Mucosa of descending colon (tissue), 3 donors: ENCODE measurements at regions not wholly inside any gene's neighbourhood (a gene's known extent, or its start where the extent isn't known, plus 50 kb on each side); places are given as distances from the start of the nearest gene placed in this dataset.

Experiments
- ATAC-seq: fragments of 200-7000 bp; cut with Tn5 transposase; one replicate; pipeline ENCODE4 v1.9.1; 2020; ENCODE audit warnings: mild to moderate bottlenecking, moderate library complexity
- DNase-seq, 3 donors: peaks; one replicate each; pipeline ENCODE4 v3.0.0-alpha.2; 2020
- H3K36me3 ChIP-seq: fragments of 200-600 bp; one replicate; pipeline ENCODE4 v1.8.0; 2021; ENCODE audit warnings: low read depth, mild to moderate bottlenecking
- H3K4me1 ChIP-seq: fragments of 200-600 bp; one replicate; pipeline ENCODE4 v1.8.0; 2021; ENCODE audit warnings: low read depth, mild to moderate bottlenecking
- H3K4me3 ChIP-seq: fragments of 200-600 bp; one replicate; pipeline ENCODE4 v1.8.0; 2021; ENCODE audit warnings: mild to moderate bottlenecking
- H3K9me3 ChIP-seq: fragments of 200-600 bp; one replicate; pipeline ENCODE4 v1.8.0; 2021; ENCODE audit warnings: mild to moderate bottlenecking
- intact Hi-C, 2 donors: fragments of 100-400 bp; cut with DNase I in 1 of 2; cut with micrococcal nuclease in 1 of 2; formaldehyde crosslinking; loops; one replicate each; pipeline versions ENCODE4 v1.11.0 to v1.11.1; 2022; cut with DNase I, micrococcal nuclease
- TF ChIP-seq, protein P1 (sequence below): fragments of 200-600 bp; IDR thresholded peaks from one replicate; pipeline ENCODE4 v1.8.0; 2022; ENCODE audit warnings: antibody characterized with exemption, mild to moderate bottlenecking
- donor health status: DM: no; HTN: no; CAD: no; lungs with moderate emphysema.
- donor health status: DM: no; HTN: no; CAD: no.
- donor health status: DM: no; HTN: yes; CAD: no.

GRCh38 chr10:52424341-52424740 is 110.3 kb downstream of the DKK1 start:
- no peak for ATAC-seq
- DNase-seq, result no peak
- TF ChIP-seq, protein P1, sequence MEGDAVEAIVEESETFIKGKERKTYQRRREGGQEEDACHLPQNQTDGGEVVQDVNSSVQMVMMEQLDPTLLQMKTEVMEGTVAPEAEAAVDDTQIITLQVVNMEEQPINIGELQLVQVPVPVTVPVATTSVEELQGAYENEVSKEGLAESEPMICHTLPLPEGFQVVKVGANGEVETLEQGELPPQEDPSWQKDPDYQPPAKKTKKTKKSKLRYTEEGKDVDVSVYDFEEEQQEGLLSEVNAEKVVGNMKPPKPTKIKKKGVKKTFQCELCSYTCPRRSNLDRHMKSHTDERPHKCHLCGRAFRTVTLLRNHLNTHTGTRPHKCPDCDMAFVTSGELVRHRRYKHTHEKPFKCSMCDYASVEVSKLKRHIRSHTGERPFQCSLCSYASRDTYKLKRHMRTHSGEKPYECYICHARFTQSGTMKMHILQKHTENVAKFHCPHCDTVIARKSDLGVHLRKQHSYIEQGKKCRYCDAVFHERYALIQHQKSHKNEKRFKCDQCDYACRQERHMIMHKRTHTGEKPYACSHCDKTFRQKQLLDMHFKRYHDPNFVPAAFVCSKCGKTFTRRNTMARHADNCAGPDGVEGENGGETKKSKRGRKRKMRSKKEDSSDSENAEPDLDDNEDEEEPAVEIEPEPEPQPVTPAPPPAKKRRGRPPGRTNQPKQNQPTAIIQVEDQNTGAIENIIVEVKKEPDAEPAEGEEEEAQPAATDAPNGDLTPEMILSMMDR, result no peak
- Histone ChIP-seq H3K36me3 (no peaks in the 10 kb centered on the region), H3K4me1 (no peaks in the 10 kb centered on the region), H3K9me3 (no peaks in the 10 kb centered on the region), H3K4me3 (no peak overlapping the region)
- intact Hi-C loops, result no loop called here

- Histone ChIP-seq H3K9me3 (no peaks in the 10 kb centered on the region), H3K36me3 (no peaks in the 10 kb centered on the region), H3K4me3 (no peak overlapping the region), H3K4me1 (no peaks in the 10 kb centered on the region)
- DNase-seq, result no peak
- intact Hi-C loops, result no loop called here
- no peak for ATAC-seq
- TF ChIP-seq, protein P1, result no peak
These were observed 120.7 kb downstream of the DKK1 start for GRCh38 chr10:52434734-52435133.

GRCh38 chr10:52436664-52437063 is 122.6 kb downstream of the DKK1 start:
- H3K4me1 ChIP-seq, result no peaks in the 10 kb centered on the region
- ATAC-seq, result no peak
- DNase-seq, result no peak
- no peaks in the 10 kb centered on the region for H3K36me3 ChIP-seq
- no peak overlapping the region for H3K4me3 ChIP-seq
- TF ChIP-seq, protein P1, result no peak
- H3K9me3 ChIP-seq, result no peaks in the 10 kb centered on the region
- intact Hi-C loops, result no loop called here

DNA sequence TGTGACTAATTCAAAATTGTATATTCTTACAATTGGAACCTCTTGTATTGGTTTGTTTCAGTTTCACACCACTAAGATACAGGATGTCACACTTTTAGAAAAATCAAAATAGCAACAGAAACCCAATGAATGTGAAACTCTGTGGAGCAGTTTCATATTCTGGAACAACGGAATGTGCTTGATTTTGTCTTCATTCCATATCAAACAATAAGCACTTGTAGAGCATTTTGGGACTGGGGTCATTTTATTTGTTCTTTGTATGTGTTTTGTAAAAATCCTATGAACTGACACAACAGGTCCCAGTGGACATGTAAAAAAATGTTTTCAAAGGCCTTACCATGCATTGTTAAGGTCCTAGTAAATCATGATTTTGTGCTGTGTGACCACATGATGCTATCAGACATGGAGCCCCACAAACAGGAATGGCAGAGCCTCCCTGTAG is 123.1 kb downstream of the DKK1 start:
- intact Hi-C loops, result no loop called here
- Histone ChIP-seq H3K4me3 (no peak overlapping the region), H3K4me1 (no peaks in the 10 kb centered on the region), H3K9me3 (no peaks in the 10 kb centered on the region), H3K36me3 (no peaks in the 10 kb centered on the region)
- DNase-seq (no peak), ATAC-seq (no peak)
- TF ChIP-seq, protein P1, result no peak

- no peak overlapping the region for H3K4me3 ChIP-seq
- DNase-seq (no peak), ATAC-seq (no peak)
- TF ChIP-seq, protein P1, result no peak
- intact Hi-C loops, result no loop called here
- no peaks in the 10 kb centered on the region for H3K36me3 ChIP-seq
- no peaks in the 10 kb centered on the region for H3K4me1 ChIP-seq
- no peaks in the 10 kb centered on the region for H3K9me3 ChIP-seq
These were observed 124.0 kb downstream of the DKK1 start for GRCh38 chr10:52438119-52438518.

DNA sequence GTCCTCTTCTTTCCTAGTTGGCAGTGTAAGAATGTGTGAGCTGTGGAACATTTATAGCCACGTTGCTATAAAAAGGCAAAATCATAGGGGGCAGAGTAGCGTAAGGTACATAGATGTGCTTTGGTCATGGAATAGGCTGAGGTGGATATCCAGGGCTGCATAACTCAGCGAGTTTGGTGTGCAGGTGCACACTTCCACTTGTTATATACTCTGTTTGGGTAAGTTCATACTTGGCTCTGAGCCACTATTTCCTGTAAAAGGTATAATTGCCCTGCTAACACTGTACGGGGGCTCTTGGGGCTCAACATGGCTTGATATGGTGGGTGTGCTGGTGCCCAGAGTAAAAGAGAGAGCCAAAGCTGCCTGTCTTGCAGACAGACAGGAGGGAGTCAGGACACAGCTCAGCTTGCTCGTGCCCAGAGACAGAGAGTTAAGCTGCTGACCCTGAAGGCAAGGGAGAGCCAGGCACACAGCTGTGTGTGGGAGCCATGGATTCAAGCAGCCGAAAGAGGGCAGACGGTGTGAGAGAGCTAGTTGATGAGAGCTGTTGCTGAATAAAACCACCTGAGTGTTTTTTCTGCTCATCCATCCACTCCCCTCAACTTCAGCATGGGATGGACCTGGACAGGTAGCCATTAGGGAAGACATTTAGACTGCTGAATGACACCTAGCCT is 126.7 kb downstream of the DKK1 start:
- no peak for DNase-seq
- no peaks in the 10 kb centered on the region for H3K4me1 ChIP-seq
- TF ChIP-seq, protein P1, result no peak
- H3K36me3 ChIP-seq, result no peaks in the 10 kb centered on the region
- intact Hi-C loops, result no loop called here
- H3K9me3 ChIP-seq, result no peaks in the 10 kb centered on the region
- H3K4me3 ChIP-seq, result no peak overlapping the region
- ATAC-seq, result no peak
